ENCODE measurements at regions not wholly inside any gene's neighbourhood (a gene's known extent, or its start where the extent isn't known, plus 50 kb on each side); places are given as distances from the start of the nearest gene placed in this dataset.

DNA sequence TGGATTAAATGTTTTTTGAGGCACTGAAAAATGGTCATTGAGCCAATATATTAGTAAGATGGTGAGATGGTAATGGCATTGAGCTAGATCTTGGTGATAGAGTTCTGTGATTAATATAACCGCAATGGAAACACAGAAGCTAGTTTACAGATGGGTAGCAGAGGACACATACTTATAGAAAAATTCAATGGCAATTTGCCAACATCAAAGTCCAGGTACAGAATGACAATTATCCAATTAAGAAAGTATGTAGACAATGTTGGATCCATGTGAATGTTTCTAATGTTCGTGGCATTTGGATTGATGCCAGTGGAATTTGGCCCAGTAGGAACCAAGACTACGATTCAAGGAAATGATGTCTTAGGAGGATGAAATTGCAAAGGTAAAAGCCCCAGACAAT lies 187.8 kb downstream of the GNAT3 start:
- TF ChIP-seq, protein P1, sequence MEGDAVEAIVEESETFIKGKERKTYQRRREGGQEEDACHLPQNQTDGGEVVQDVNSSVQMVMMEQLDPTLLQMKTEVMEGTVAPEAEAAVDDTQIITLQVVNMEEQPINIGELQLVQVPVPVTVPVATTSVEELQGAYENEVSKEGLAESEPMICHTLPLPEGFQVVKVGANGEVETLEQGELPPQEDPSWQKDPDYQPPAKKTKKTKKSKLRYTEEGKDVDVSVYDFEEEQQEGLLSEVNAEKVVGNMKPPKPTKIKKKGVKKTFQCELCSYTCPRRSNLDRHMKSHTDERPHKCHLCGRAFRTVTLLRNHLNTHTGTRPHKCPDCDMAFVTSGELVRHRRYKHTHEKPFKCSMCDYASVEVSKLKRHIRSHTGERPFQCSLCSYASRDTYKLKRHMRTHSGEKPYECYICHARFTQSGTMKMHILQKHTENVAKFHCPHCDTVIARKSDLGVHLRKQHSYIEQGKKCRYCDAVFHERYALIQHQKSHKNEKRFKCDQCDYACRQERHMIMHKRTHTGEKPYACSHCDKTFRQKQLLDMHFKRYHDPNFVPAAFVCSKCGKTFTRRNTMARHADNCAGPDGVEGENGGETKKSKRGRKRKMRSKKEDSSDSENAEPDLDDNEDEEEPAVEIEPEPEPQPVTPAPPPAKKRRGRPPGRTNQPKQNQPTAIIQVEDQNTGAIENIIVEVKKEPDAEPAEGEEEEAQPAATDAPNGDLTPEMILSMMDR (conservative IDR thresholded peaks at IDR 0.05), result no peak
- TF ChIP-seq EZH2 (IDR thresholded peaks at IDR 0.05; ENCODE audit: low read depth), result no peak

Data from PC-9 (cell line).